Erythroblast (primary cell): ENCODE measurements at regions not wholly inside any gene's neighbourhood (a gene's known extent, or its start where the extent isn't known, plus 50 kb on each side); places are given as distances from the start of the nearest gene placed in this dataset.

Source experiments
- GATA1 ChIP-seq: IDR thresholded peaks from 2 replicates; pipeline ENCODE4 v1.6.1; 2011; ENCODE audit warnings: low read depth, mild to moderate bottlenecking, control low read depth, low read length, moderate library complexity
- POLR2A ChIP-seq: IDR thresholded peaks from 2 replicates; pipeline ENCODE4 v1.6.1; 2011; ENCODE audit warnings: mild to moderate bottlenecking, low read length

- TF ChIP-seq POLR2A (no peak), GATA1 (no peak)
Observed at GRCh38 chr7:68213838-68214237, 1217.2 kb downstream of the TYW1 start.
